GM21825 (cell line): ENCODE measurements at regions not wholly inside any gene's neighbourhood (a gene's known extent, or its start where the extent isn't known, plus 50 kb on each side); places are given as distances from the start of the nearest gene placed in this dataset.
"Not testable (repeated sequence)": the region's sequence is repeated elsewhere in the genome, so short reads cannot be mapped to it uniquely, and the experiment has no call there.

ENCODE experiments used
- ATAC-seq: cut with Tn5 transposase; IDR thresholded peaks from one replicate; pipeline ENCODE4 v1.9.1; 2021; ENCODE audit warnings: mild to moderate bottlenecking, moderate library complexity; ENCODE audit not compliant: unreplicated experiment

DNA sequence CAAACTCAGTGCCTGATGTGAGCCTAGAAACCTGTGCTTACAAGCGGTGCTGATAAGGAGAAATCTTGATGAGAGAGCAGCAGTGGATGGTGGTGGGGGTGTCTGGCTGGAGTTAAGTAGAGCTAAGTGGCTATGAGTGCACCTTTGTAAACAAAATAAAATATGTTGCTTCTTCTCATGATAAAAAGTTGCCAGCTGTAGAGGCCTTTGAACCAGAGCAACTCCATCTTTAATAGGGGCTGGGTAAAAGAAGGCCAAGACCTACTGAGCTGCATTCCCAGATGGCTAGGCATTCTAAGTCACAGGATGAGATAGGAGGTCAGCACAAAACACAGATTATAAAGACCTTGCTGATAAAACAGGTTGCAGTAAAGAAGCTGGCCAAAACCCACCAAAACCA is 107.6 kb upstream of the FAM3C start:
- ATAC-seq = no peak

DNA sequence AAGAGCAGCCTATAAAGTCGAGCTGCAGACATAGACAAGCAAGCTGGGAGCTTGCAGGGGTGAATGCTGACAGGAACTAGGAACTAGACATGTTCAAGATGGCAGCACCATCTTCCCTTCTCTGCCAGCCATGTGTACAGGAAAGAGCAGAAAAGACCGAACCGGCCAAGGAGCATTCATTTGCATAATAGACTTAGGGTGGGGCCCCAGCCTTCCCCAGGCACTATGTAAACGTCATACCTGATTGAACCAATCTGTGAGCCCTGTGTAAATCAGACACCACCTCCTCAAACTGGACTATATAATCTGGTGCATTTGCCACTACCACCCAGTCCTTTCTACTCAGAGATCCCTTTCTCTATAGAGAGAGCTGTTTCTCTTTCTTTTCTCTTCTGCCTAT is 106.9 kb upstream of the FAM3C start:
- ATAC-seq = no peak

DNA sequence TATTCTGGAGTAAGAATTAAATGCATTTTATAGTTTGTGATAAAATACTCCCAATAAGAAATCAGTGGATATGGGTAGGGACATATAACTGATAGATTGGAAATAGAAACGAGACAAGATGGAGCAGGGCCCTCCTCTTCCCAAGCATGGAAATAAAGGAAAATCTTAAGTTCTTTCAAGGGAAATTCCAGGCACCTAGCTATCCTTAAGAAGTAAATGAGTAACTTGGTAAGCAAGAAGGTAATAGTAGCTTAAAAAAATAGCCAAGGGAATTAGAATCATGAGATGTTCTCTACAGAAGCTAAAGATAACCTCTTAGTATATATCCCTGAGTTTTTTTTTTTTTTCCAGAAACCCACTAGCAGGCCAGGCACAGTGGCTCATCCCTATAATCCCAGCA is 105.5 kb upstream of the FAM3C start:
- ATAC-seq = no peak

DNA sequence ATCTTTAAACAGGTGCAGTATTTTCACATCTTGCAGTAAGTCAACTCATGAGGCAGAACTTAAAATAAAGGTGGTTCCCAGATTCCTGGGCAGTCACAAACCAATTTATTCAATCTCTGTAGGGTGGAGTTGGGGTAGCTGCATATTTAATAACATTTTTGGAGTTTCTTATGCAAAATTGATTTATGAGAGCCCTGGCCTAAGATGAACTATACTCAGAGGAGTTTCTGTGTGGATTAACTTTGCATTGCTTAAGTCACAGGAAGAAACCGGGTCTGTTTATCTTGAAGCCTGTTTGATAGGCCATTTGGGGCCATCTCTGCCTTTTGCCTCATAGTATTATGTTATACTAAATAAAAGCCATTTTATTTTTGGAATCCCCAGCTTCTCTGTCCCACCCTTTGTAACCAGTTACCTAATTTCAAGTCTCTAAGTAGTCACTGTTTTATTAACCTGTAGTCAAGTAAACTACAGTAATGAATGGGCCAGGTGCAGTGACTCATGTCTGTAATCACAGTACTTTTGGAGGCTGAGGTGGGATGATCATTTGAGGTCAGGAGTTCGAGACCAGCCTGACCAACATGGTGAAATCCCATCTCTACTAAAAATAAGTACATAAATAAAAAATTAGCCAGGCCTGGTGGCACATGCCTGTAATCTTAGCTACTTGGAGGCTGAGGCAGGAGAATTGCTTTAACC is 104.4 kb upstream of the FAM3C start:
- ATAC-seq = no peak

DNA sequence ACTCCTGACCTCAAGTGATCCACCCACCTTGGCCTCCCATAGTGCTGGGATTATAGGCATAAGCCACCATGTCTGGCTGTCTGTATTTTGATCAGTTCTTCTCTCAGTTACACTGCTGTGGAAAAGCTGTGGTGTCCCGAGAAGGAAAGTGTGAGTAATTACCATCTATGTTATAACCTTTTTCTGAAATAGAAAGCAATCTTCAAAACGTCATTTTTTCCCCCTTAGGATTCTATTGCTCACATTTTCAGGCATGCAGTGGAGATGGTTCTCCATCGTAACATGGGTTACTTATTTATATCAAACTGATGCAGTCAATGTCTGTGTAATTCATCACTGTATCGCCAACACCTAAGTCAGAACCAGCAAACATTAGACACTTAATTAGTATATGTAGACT is 103.5 kb upstream of the FAM3C start:
- no peak for ATAC-seq

DNA sequence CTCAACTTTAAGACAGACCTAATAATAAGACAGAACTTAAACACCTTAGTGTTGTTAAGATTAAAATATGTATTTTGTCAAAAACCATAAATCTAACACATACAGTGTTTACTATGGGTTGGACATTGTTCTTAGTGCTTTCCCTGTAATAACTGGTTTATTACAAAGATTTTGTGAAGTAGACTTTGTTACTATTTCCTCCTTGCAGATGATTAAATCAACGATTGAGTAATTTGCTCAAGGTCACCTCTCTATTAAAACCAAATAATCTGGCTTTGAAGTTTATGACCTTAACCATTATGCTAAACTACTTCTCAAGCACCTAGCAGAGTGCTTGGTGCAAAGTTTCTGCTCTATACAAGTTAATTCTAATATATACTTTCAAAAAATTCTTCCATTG is 102.7 kb upstream of the FAM3C start:
- no peak for ATAC-seq

DNA sequence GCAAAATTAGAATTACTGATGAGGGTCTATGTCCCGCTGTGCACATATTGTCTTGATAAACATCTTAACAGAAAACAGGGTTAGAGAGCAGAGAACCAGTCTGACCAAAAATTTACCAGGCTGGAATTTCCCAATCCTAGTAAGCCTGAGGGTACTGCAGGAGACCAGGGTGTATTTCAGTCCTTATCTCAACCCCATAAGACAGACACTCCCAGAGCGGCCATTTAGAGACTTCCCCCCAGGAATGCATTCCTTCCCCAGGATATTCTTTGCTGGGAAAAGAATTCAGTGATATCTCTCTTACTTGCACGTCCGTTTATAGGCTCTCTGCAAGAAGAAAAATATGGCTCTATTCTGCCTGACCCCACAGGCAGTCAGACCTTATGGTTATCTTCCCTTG is 101.4 kb upstream of the FAM3C start:
- ATAC-seq = not testable (repeated sequence)

DNA sequence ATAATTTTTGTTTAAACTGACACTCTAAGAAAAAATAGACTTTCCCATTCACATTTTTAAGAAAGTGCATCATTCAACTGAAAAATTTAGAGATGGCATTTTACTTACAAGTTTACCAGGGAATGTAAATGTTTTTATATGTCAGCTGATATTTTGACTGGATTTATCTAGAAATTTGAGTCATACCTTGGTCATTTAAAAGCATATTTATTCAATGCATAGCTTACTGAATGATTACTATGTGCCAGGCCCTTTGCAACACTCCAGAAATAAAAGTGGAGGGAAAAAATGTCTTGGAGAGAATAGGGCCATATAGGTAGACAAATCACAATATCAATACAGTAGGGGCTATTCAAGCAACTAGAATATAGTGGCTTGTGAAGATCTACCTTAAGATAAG is 98.4 kb upstream of the FAM3C start:
- ATAC-seq = no peak

DNA sequence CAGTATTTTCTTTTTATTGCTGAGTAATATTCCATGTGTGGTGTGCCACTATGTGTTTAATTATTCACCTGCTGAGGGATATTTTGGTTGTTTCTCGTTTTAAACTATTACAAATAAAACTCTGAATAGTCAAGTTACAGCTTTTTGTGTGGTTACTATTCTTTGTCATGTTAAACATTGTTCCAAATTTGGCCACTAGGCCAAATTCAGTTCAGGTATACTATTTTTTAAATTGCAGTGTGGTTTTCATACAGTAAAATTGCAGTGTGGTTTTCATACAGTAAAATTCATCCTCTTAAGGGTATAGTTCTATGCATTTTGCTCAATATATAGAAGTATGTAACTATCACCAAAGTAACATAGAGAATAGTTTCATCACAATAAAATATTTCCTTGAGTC is 97.4 kb upstream of the FAM3C start:
- ATAC-seq = no peak

DNA sequence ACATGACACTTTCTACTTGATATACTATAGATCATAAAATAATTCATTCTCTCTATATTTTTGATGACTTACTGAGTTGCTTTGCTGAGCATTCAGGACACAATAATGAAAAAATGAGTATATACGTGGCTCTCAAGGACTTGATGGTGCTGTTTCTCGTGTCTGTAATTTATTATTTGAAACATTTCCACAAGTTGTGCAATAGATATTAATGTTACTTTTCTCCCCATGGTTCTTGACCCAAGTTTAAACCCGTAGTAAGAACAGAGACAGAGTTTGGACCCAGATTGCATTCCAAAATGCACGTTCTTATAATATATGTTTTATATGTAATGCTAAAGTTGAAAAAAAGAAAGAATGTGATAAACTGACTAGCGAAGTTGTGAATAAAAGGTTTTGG is 94.2 kb upstream of the FAM3C start:
- no peak for ATAC-seq

DNA sequence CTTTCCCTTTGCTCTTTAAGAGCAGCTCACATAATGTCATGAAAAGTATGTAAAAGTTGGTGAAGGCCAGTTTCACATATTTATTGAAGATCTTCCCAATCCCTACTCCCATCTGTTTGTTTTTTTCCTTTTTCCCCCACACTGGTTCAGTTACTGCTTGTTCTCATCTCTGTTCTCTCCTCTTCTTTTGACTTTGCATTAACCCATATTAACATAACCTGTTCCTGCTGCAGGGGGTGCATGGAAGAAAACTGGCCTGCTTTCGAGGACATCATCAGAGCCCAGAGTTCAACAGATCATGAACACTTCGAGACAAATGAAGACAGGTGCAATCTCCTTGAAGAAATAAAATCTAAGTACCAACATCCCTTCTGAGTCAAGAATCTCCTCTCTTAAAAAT is 93.3 kb upstream of the FAM3C start:
- ATAC-seq = no peak

DNA sequence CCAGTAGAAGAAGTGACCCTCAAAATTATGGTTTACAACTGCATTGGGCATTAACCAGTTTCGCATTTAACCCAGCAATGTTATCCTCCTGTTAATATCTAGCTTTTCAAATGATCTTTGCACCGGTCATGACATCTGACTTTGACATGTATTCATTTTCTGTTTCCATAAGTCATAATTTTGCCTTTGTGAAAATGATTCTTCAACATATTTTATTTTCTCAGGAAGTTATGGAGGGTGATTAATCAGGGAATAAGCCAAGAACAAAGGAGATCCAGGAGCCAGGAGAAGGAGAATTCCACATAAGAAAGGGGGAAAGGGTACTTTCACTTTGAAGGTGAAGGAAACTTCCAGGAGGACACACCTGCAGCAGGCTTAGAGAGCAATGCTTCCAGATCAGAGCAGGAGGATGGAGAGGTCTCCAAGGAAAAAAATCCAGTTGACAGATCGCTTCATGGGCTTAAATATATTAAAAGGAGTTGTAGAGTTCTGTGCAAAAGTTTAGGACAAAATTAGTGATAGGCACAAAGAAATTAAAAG is 92.1 kb upstream of the FAM3C start:
- ATAC-seq = no peak

DNA sequence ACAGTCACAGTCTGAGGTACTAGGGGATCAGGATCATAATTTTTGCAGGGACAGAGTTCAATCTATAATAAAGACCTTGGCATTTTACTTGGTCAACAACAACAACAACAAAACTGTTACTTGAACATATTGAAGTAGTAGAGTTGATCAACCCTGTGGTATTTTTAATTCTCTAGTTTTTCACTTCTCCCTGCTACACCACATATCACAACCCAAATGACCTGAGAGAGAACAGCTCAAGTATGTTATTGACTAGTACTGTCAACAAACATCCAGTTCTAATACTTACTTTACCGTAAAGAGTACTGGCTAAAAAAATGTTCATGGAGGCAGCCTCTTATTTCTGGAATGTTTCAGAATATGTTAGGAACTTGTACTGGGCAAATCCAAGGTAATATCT is 90.5 kb upstream of the FAM3C start:
- no peak for ATAC-seq

DNA sequence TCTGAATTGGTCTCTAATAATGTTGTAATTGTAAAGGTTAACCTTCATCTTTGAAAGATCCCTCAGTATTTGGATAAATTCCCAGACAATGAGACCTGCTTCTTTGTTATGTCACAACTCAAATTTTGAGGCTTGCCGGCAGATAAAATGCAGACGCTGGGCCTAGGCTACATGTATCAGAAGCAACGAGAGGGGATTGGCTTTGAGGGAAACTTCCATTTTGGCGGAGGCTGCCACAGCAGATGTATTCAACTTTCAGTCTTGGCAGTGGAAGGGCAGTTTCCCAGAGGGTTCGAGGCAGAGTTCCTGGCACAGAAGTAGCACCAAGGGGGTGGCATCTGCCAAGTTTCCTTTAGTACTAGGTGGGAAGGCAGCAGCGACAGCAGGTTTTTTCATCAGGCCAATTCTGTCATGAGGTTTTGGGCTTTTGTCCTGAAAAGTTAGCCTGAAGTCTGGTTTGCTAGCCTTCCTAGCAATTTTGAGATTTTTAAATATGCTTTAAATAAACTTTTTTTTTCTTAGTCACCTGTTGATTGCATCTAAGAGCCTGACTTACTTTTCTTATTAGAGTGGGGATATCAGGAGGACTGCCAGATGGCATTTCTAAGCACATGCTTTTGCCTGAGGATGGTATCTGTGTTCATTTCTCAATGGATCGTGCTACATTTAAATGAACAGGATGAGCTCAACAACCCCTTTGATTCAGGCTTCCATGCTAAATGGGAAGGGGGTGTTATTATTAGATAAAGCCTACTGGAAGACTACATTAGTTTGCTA is 89.5 kb upstream of the FAM3C start:
- no peak for ATAC-seq

DNA sequence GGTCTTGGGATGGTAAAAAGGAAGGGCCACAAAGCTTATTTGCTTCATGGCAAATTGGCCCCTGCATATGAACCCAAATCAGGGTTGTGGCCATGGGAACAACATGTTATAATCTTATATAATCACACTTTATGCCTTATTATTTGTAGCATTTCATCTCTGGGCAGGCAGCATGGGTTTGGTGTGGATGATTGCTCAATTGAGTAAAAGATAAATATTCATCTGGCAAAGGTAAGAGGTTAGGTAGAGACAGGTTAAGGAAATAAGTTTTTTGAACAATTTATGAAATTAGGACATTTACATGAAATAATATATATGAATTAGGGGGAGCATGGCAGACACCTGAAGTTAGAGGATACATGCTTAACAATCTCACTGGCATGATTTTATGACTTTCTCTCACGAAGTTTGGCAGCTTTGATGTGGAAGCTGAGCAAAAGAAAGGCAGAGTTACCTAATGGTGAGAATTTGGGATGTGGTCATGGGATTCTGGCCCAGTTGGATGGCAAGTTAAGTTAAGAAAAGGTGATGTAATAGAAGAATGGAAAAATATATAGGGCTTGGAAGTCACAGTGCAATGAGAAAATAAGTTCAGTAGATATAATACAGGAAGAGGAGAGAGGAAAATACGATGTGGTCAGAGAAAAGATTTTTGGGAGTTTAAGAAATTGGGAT is 88.1 kb upstream of the FAM3C start:
- no peak for ATAC-seq

DNA sequence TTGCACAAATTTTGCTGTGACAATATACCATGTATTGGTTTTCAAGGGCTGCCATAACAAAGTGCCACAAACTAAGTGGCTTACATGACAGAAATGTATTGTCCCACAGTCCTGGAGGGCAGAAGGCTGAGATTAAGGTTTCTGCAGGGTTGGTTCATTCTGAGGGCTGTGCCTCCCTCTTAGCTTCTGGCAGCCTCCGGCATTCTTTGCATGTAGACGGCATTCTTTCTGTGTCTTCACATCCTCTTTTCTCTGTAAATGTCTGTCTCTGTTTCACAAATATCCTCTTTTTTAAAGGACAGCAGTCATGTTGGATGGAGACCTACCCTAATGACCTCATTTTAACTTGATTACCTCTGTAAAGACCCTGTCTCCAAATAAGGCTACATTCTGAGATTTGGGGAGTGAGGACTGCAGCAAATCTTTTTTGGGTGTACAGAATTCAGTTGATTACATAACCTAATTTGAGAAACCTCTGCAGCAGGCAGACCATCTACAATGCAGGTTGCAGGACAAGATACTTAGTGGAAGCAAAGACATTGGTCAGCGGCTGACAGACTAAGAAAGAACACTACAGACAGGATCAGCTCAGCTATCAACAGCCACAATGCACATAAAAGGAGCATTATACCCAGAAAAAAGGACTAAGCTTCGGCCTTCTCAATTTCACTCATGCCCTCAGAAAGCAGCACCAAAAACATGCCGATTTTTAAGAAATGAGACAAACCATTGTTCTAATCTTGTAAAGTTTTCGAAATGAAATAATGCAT is 84.6 kb upstream of the FAM3C start:
- ATAC-seq = no peak

DNA sequence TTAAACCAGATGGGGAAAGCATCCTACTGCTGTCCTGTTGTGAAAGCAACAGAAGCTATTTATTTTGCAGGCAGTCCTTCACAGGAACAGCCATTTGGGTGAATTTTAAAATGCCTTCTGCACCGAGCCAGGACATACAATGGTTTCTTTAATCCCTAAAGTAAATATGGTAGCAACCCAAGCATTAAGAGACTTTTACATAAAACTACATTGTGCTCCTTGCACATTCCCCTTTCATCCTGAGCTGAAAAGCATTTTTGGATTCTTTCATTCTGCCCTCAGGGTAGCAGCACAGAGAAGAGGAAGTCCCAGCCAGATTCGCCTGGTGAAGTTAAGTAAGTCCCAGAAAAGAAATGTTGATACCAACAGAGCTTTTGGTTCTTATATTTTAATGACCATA is 84.0 kb upstream of the FAM3C start:
- ATAC-seq = no peak

DNA sequence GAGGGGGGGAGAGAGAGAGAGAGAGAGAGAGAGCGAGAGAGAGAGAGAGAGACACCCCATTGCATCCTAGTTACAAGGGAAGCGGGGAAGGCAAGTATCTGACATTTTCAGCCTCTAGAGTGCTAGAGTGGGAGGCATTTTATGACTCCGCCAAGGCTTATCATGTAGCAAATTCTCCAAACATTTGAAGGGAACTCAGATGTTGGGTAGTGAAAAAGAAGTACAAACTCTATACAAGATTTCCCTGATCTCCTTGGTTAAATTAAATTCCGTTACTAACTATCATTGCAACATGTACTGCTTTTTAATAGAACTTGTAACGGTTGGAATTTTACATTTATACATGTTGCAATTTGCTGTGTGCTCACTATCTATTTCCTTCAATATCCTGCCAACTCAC is 83.4 kb upstream of the FAM3C start:
- ATAC-seq = no peak

DNA sequence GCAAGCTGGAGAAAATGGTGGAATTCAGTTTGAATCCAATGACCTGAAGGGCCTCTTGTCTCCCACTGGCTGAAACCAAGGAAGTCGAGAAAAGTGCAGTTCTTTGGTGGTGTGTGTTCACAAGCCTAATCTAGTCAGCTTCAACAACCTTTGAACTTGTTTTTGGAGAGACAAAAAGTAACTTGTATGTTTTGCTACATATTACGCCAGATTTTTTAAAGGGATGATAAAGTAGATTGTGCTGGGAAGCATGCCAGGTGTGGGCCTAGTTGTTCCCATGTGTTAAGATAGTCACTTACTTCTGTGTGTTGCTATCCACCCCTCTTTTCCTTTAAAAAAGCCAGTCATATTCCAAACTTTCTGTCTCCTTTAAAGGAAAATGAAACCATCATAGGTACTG is 79.7 kb upstream of the FAM3C start:
- no peak for ATAC-seq

DNA sequence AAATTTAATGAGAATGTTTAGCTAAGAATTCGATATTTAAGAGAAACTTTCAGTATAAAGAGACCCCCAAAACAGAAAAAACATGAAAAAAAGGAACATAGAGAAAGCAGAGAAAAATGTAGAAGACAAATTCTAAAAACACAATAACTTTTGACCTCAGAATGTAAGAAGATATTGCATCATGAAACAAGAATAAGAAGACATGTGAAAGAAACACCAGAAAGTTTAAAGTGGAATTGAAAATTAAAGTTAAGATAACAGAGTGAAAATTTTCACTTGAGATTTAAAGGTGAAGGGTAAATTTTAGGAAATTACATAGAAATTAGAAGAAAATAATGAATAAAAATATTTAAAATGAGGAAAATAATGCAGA is 78.2 kb upstream of the FAM3C start:
- no peak for ATAC-seq

DNA sequence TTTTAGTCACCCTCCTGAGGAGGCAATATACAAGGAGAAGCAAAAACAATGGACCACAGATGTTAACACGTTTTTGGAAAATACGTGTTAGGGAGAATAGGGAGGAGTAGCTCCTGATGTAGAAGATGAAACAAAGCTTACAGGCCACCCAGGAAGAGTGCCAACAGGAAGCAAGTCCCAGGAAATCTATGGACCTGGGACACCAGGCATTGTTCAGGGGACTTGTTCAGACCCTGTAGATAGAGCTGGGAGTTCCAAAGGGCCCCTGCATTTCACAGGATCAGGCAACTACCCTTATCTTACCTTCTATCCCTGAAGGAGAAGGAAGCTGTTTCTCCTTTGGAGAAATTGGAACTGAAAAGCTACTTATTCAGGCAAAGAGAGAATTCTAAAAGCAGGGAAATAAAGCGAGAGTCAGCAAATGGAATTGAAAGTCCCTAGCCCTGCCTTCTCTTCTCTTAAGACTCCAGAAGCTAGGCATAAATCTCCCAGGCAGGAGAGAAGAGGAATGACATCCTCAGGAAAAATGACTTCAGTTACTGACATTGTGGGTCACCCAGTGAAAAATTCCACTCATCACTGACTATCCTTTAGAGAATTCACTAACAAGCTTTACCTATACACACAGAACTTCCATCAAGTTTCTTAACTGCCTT is 77.7 kb upstream of the FAM3C start:
- no peak for ATAC-seq
